HCT116 (cell line): ENCODE measurements at regions not wholly inside any gene's neighbourhood (a gene's known extent, or its start where the extent isn't known, plus 50 kb on each side); places are given as distances from the start of the nearest gene placed in this dataset.

ENCODE experiments used
- ATAC-seq: fragments of 200-7000 bp; cut with Tn5 transposase; 2 replicates; pipeline ENCODE4 v1.9.1; 2020; ENCODE audit warnings: mild to moderate bottlenecking, moderate library complexity
- BruUV-seq: library from RNA; stranded (reverse); fragments of 400-500 nt; replicated peaks from 2 replicates; lab custom pipeline; 2021; lab: Mats Ljungman, UMichigan
- CTCF ChIA-PET: fragments of 300-600 bp; sonication (Branson Sonifier 250); formaldehyde crosslinking; loops from one replicate; lab custom pipeline; 2021; ENCODE audit warnings: antibody characterized with exemption; lab: Charles Lee
- POLR2A ChIA-PET: fragments of 300-600, 350-600 bp; sonication (Branson Sonifier 250); formaldehyde crosslinking; loops from one replicate; lab custom pipeline; 2021; ENCODE audit warnings: antibody characterized with exemption; lab: Charles Lee
- RAD21 ChIA-PET, 2 experiments: fragments of 300-600 bp; sonication (Branson Sonifier 250); formaldehyde crosslinking; loops; one replicate each; lab custom pipeline; 2023; ENCODE audit warnings: low total read pairs in 2 of 2; ENCODE audit not compliant: uncharacterized antibody in 2 of 2, unreplicated experiment in 2 of 2, low non-redundant PET in 1 of 2; lab: Charles Lee
- DNase-seq: peaks from one replicate; pipeline ENCODE4 v3.0.0-alpha.2; 2010; ENCODE audit warnings: low read depth, low spot score
- H2AFZ ChIP-seq: fragments of 200-600 bp; shearing (Covaris generic), sonication (generic); 2 replicates; pipeline ENCODE4 v1.6.1; 2017; ENCODE audit warnings: low read depth, mixed run types, mixed read lengths, antibody characterized with exemption, low read length; ENCODE audit not compliant: poor library complexity, severe bottlenecking
- H3K27ac ChIP-seq: 2 replicates; pipeline ENCODE4 v1.5.1; 2012; ENCODE audit warnings: low read depth, low read length
- H3K27me3 ChIP-seq: fragments of 200-600 bp; sonication (generic); 2 replicates; pipeline ENCODE4 v1.6.1; 2016; ENCODE audit warnings: mixed run types, low read length, mixed read lengths; ENCODE audit not compliant: insufficient read depth
- H3K36me3 ChIP-seq, 2 experiments: fragments of 200-500 bp in 1 of 2; fragments of 200-600 bp in 1 of 2; sonication (Bioruptor generic) in 1 of 2; sonication (generic) in 1 of 2; 2 replicates each; pipeline versions ENCODE4 v1.5.1 to v1.6.1; 2014 to 2016; ENCODE audit warnings: low read length in 2 of 2, inconsistent platforms in 1 of 2, mixed read lengths in 1 of 2, mixed run types in 1 of 2; ENCODE audit not compliant: insufficient read depth in 2 of 2, control insufficient read depth in 1 of 2
- H3K4me1 ChIP-seq, 2 experiments: fragments of 200-600 bp in 1 of 2; sonication (generic) in 1 of 2; 2 replicates each; pipeline versions ENCODE4 v1.5.1 to v1.6.1; 2012 to 2017; ENCODE audit warnings: low read length in 2 of 2, inconsistent platforms in 1 of 2, mild to moderate bottlenecking in 1 of 2, mixed read lengths in 1 of 2, mixed run types in 1 of 2, moderate library complexity in 1 of 2; ENCODE audit not compliant: insufficient read depth in 2 of 2, control insufficient read depth in 1 of 2
- H3K4me2 ChIP-seq: fragments of 200-600 bp; sonication (generic); 2 replicates; pipeline ENCODE4 v1.6.1; 2017; ENCODE audit warnings: mixed run types, low read length, mixed read lengths
- H3K4me3 ChIP-seq, 2 experiments: fragments of 200-600 bp in 1 of 2; sonication (generic) in 1 of 2; replicated peaks in 1 of 2; 2 replicates each; pipeline ENCODE4 v1.5.1; 2011 to 2016; ENCODE audit warnings: low read length in 2 of 2, control low read depth in 1 of 2, low read depth in 1 of 2, mild to moderate bottlenecking in 1 of 2, mixed read lengths in 1 of 2, mixed run types in 1 of 2
- H3K79me2 ChIP-seq: fragments of 200-600 bp; sonication (generic); 2 replicates; pipeline ENCODE4 v1.6.1; 2017; ENCODE audit warnings: mild to moderate bottlenecking, mixed run types, low read length, moderate library complexity, mixed read lengths; ENCODE audit not compliant: insufficient read depth
- H3K9ac ChIP-seq: fragments of 200-600 bp; sonication (generic); 2 replicates; pipeline ENCODE4 v1.6.1; 2016; ENCODE audit warnings: low read length, mixed read lengths
- H3K9me2 ChIP-seq: fragments of 200-600 bp; sonication (generic), shearing (Covaris generic); 2 replicates; pipeline ENCODE4 v1.6.1; 2017; ENCODE audit warnings: mixed run types, mild to moderate bottlenecking, moderate library complexity; ENCODE audit not compliant: insufficient read depth
- H3K9me3 ChIP-seq, 2 experiments: fragments of 200-500 bp in 1 of 2; fragments of 200-600 bp in 1 of 2; sonication (Bioruptor generic) in 1 of 2; sonication (generic) in 1 of 2; 2 replicates each; pipeline ENCODE4 v1.6.1; 2014 to 2017; ENCODE audit warnings: low read length in 2 of 2, mixed read lengths in 2 of 2, inconsistent platforms in 1 of 2, low read depth in 1 of 2, mild to moderate bottlenecking in 1 of 2, mixed run types in 1 of 2, moderate library complexity in 1 of 2; ENCODE audit not compliant: control insufficient read depth in 1 of 2, insufficient read depth in 1 of 2
- H4K20me1 ChIP-seq: fragments of 200-600 bp; sonication (generic), shearing (Covaris generic); 2 replicates; pipeline ENCODE4 v1.6.1; 2017; ENCODE audit warnings: mixed run types, mild to moderate bottlenecking, moderate library complexity; ENCODE audit not compliant: insufficient read depth
- EGR1 ChIP-seq: IDR thresholded peaks from 2 replicates; pipeline ENCODE4 v1.6.1; 2012; ENCODE audit warnings: low read depth
- ELF1 ChIP-seq: IDR thresholded peaks from 2 replicates; pipeline ENCODE4 v1.6.1; 2012; ENCODE audit warnings: low read depth, borderline replicate concordance
- FOSL1 ChIP-seq: IDR thresholded peaks from 2 replicates; pipeline ENCODE4 v1.6.1; 2012; ENCODE audit warnings: low read depth
- SP1 ChIP-seq: IDR thresholded peaks from 2 replicates; pipeline ENCODE4 v1.6.1; 2012; ENCODE audit warnings: low read depth
- SRF ChIP-seq: IDR thresholded peaks from 2 replicates; pipeline ENCODE4 v1.6.1; 2012; ENCODE audit warnings: low read depth
- YY1 ChIP-seq: IDR thresholded peaks from 2 replicates; pipeline ENCODE4 v1.6.1; 2011; ENCODE audit warnings: low read length, low read depth, moderate library complexity, mild to moderate bottlenecking; ENCODE audit not compliant: insufficient replicate concordance; ENCODE audit errors: extremely low read depth
- ZNF274 ChIP-seq: fragments of 200-500 bp; sonication (Bioruptor generic); IDR thresholded peaks from 2 replicates; pipeline ENCODE4 v1.6.1; 2014; ENCODE audit warnings: mild to moderate bottlenecking, low read depth, low read length, inconsistent platforms
- intact Hi-C: fragments of 100-400 bp; cut with micrococcal nuclease; formaldehyde crosslinking; loops from 2 replicates; pipeline ENCODE4 v1.10.0; 2022
- TF ChIP-seq, protein P1 (sequence below): IDR thresholded peaks from 2 replicates; pipeline ENCODE4 v1.6.1; 2012; ENCODE audit warnings: low read depth
- TF ChIP-seq, protein P2 (sequence below), 3 experiments: fragments of 200-600 bp in 1 of 3; sonication (generic) in 1 of 3; IDR thresholded peaks in 2 of 3; conservative IDR thresholded peaks in 1 of 3; 2 replicates each; pipeline ENCODE4 v1.5.1; 2012 to 2017; ENCODE audit warnings: low read depth in 2 of 3, low read length in 2 of 3, antibody characterized with exemption in 1 of 3, borderline replicate concordance in 1 of 3, control low read depth in 1 of 3, mild to moderate bottlenecking in 1 of 3, mixed read lengths in 1 of 3, mixed run types in 1 of 3, moderate library complexity in 1 of 3; ENCODE audit not compliant: insufficient read depth in 1 of 3

DNA sequence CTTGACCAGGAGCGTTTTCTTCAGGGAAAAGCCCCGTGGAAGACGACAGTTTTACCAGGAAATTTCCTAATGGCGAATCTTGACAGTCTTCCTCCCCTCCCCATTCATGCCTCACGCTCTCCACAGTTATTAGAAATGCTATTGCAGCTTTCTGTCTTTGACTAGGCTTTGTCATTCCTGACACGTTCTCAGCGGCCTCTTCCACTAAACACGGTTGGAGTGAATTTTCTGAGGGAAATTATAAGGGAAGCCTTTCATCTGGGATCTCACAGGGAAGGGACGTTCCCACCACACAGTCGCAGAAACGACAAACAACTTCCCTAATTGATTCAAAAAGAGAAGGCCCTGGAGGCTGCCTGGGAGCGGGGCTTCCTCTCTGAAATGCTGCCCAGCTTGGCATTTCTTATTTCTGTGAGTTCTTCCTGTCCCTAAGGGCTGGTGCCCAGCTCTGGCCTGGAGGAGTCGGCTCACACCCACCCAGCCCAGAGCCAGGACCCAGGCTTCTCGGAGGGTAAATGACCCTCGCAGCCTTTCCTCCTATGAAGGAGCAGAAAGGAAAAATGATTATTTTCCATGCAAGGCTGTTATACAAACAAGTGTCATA, 57.1 kb upstream of the PPP1R26 start:
- CTCF ChIA-PET, result no interaction called here
- no peaks in the 10 kb centered on the region for H3K4me1 ChIP-seq

More for the DNA sequence above, 57.1 kb upstream of the PPP1R26 start:
- Histone ChIP-seq H3K9me2 (no peaks in the 10 kb centered on the region), H3K9me3 (0 out of 4 replicates have a peak, but pooled peaks cover 0 to 6% of the 10 kb centered on the region in 2 experiments), H3K4me2 (no peak overlapping the region), H3K27me3 (no peaks in the 10 kb centered on the region), H2AFZ (no peak overlapping the region), H4K20me1 (no peaks in the 10 kb centered on the region)
- POLR2A ChIA-PET, result no interaction called here
- ATAC-seq, result no peak
- intact Hi-C loops, result no loop called here
- TF ChIP-seq FOSL1 (no peak), EGR1 (no peak), ELF1 (no peak), ZNF274 (no peak), SP1 (no peak), YY1 (no peak), SRF (no peak)
- TF ChIP-seq, protein P1, sequence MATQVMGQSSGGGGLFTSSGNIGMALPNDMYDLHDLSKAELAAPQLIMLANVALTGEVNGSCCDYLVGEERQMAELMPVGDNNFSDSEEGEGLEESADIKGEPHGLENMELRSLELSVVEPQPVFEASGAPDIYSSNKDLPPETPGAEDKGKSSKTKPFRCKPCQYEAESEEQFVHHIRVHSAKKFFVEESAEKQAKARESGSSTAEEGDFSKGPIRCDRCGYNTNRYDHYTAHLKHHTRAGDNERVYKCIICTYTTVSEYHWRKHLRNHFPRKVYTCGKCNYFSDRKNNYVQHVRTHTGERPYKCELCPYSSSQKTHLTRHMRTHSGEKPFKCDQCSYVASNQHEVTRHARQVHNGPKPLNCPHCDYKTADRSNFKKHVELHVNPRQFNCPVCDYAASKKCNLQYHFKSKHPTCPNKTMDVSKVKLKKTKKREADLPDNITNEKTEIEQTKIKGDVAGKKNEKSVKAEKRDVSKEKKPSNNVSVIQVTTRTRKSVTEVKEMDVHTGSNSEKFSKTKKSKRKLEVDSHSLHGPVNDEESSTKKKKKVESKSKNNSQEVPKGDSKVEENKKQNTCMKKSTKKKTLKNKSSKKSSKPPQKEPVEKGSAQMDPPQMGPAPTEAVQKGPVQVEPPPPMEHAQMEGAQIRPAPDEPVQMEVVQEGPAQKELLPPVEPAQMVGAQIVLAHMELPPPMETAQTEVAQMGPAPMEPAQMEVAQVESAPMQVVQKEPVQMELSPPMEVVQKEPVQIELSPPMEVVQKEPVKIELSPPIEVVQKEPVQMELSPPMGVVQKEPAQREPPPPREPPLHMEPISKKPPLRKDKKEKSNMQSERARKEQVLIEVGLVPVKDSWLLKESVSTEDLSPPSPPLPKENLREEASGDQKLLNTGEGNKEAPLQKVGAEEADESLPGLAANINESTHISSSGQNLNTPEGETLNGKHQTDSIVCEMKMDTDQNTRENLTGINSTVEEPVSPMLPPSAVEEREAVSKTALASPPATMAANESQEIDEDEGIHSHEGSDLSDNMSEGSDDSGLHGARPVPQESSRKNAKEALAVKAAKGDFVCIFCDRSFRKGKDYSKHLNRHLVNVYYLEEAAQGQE, result no peak
- TF ChIP-seq, protein P2, sequence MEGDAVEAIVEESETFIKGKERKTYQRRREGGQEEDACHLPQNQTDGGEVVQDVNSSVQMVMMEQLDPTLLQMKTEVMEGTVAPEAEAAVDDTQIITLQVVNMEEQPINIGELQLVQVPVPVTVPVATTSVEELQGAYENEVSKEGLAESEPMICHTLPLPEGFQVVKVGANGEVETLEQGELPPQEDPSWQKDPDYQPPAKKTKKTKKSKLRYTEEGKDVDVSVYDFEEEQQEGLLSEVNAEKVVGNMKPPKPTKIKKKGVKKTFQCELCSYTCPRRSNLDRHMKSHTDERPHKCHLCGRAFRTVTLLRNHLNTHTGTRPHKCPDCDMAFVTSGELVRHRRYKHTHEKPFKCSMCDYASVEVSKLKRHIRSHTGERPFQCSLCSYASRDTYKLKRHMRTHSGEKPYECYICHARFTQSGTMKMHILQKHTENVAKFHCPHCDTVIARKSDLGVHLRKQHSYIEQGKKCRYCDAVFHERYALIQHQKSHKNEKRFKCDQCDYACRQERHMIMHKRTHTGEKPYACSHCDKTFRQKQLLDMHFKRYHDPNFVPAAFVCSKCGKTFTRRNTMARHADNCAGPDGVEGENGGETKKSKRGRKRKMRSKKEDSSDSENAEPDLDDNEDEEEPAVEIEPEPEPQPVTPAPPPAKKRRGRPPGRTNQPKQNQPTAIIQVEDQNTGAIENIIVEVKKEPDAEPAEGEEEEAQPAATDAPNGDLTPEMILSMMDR (IDR thresholded peaks at IDR 0.05 in 2 of 3, conservative IDR thresholded peaks at IDR 0.05 in 1 of 3; ENCODE audit: borderline replicate concordance in 1 of 3, insufficient read depth in 1 of 3, low read depth in 2 of 3, low read length in 2 of 3), result no peak
- TF ChIP-seq, all 23 proteins: peak for 0
- Histone ChIP-seq H3K36me3 (no peaks in the 10 kb centered on the region), H3K4me3 (no peak overlapping the region), H3K9ac (no peak overlapping the region), H3K27ac (no peak overlapping the region), H3K79me2 (no peaks in the 10 kb centered on the region)
- DNase-seq, result no peak
- no TSS peak for BruUV-seq
- RAD21 ChIA-PET, result no interaction called here
